GM12864 (cell line): ENCODE measurements at regions not wholly inside any gene's neighbourhood (a gene's known extent, or its start where the extent isn't known, plus 50 kb on each side); places are given as distances from the start of the nearest gene placed in this dataset.
"Not testable (repeated sequence)": the region's sequence is repeated elsewhere in the genome, so short reads cannot be mapped to it uniquely, and the experiment has no call there.

Experiments used
- DNase-seq: peaks from one replicate; pipeline ENCODE4 v3.0.0-alpha.2; 2011; ENCODE audit warnings: low read depth
- H3K4me3 ChIP-seq: 2 replicates; pipeline ENCODE4 v1.5.1; 2011; ENCODE audit warnings: mild to moderate bottlenecking, low read depth, low read length, control low read depth
- TF ChIP-seq, protein P1 (sequence below): IDR thresholded peaks from 2 replicates; pipeline ENCODE4 v1.5.1; 2011; ENCODE audit warnings: low read depth, mild to moderate bottlenecking, moderate library complexity, low read length, control low read depth, inconsistent platforms; ENCODE audit errors: missing control alignments

GRCh38 chr14:45906257-45906656 lies 653.3 kb upstream of the MIS18BP1 start:
- no peak overlapping the region for H3K4me3 ChIP-seq
- peak; percentile 10 for DNase-seq
- TF ChIP-seq, protein P1, sequence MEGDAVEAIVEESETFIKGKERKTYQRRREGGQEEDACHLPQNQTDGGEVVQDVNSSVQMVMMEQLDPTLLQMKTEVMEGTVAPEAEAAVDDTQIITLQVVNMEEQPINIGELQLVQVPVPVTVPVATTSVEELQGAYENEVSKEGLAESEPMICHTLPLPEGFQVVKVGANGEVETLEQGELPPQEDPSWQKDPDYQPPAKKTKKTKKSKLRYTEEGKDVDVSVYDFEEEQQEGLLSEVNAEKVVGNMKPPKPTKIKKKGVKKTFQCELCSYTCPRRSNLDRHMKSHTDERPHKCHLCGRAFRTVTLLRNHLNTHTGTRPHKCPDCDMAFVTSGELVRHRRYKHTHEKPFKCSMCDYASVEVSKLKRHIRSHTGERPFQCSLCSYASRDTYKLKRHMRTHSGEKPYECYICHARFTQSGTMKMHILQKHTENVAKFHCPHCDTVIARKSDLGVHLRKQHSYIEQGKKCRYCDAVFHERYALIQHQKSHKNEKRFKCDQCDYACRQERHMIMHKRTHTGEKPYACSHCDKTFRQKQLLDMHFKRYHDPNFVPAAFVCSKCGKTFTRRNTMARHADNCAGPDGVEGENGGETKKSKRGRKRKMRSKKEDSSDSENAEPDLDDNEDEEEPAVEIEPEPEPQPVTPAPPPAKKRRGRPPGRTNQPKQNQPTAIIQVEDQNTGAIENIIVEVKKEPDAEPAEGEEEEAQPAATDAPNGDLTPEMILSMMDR = no peak

DNA sequence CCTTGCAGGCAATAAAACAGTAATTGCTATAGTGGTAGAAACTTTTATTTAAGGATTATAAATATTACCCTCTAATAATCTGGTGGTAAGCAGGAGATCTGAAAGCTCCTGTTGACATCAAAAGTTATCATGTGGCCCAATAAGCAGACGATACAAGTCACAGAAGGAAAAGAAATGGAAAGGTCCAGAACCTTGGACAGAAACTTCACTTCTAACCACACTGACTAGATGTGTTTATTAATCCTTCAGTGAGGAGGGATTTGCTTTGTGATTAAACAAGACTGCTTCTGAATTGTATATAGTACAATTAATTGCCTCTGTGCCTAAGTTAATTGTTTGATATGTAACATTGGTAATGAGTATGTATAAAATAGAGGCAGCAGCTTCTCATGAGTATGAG lies 652.7 kb upstream of the MIS18BP1 start:
- TF ChIP-seq, protein P1 = no peak

DNA sequence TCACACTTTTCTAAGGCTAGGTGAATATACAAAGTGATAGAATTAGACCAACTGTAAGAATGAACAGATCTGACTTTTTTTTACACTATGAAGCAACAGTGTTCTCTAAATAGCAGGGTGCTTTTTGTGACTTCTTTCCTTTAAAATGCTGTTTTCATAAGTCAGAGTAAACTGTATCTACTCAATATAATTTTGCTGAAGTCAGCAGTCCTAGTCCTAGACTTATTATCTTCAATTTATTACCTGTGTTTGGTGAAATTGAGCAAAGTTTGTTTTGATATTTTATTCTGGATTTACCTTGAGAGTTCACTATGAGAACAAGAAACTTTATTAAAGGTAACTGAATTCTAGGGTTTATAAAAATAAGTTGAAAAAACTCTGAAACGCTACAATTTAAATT lies 651.3 kb upstream of the MIS18BP1 start:
- TF ChIP-seq, protein P1 = no peak
- no peak for DNase-seq
- no peak overlapping the region for H3K4me3 ChIP-seq

More for the DNA sequence above, 652.7 kb upstream of the MIS18BP1 start:
- DNase-seq = no peak
- no peak overlapping the region for H3K4me3 ChIP-seq

DNA sequence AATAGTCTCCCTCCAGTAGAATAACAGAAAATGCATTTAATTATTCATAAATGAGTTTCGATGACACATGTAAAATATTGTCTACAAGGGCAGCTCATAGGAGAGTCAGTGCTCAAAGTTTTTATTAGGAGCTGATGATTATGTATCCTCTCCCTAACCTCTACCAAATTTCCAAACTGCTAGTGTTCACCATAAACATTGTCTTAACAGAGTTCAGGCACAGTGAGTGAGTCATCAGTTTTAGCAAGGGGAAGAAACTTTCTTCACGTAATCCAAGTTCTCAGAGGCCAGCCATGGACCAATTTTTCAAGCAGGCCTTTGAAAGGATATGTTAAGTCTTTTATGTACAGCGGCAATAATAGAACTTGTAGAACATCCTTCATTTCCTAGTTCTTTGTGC lies 649.2 kb upstream of the MIS18BP1 start:
- no peak overlapping the region for H3K4me3 ChIP-seq
- TF ChIP-seq, protein P1 = no peak
- no peak for DNase-seq

GRCh38 chr14:45897439-45897838 lies 644.4 kb upstream of the MIS18BP1 start:
- H3K4me3 ChIP-seq = no peak overlapping the region
- DNase-seq = no peak
- TF ChIP-seq, protein P1 = no peak

- TF ChIP-seq, protein P1 = no peak
- DNase-seq = no peak
- no peak overlapping the region for H3K4me3 ChIP-seq
Measured at GRCh38 chr14:45893127-45893526, 640.1 kb upstream of the MIS18BP1 start.

DNA sequence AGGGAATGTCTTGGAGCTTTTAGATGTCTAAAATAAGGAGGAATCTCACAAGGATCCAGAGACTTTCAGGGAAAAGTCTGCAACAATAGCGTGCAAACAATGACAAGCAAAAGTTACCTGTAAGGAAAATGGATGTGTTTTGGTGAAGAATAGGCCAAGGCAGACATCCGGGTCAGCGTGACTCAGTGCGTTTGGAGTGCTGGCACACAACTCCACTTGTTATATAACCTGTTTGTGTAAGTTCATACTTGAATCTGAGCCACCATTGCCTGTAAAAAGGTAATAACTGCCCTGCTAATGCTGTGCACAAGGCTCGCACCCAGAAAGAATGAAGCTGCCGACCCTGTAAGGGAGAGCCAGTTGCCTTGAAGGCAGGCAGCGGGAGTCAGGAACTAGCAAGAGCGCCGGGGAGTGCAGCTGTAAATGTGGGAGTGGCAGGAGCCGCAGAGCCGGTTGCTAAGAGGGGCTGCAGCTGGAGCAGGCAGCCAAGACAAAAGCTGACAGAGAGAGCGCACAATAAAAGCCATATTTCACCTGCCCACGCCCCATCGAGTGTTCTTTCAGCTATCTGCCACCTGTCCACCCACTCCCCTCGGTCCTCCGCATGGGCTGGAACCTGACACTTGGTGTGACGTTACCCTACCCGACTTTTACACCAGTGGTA lies 638.5 kb upstream of the MIS18BP1 start:
- TF ChIP-seq, protein P1 = no peak
- no peak overlapping the region for H3K4me3 ChIP-seq

GRCh38 chr14:45888766-45889285 lies 635.8 kb upstream of the MIS18BP1 start:
- not testable (repeated sequence) for H3K4me3 ChIP-seq, DNase-seq

More for the DNA sequence above, 638.5 kb upstream of the MIS18BP1 start:
- DNase-seq = no peak
